GM12892 (cell line): ENCODE measurements at regions not wholly inside any gene's neighbourhood (a gene's known extent, or its start where the extent isn't known, plus 50 kb on each side); places are given as distances from the start of the nearest gene placed in this dataset.

Experiments
- POLR2A ChIP-seq: IDR thresholded peaks from 2 replicates; pipeline ENCODE4 v1.6.1; 2011; ENCODE audit warnings: low read depth, low read length, control low read depth
- TAF1 ChIP-seq: IDR thresholded peaks from 2 replicates; pipeline ENCODE4 v1.6.1; 2011; ENCODE audit warnings: low read depth, mild to moderate bottlenecking, control low read depth, low read length, borderline replicate concordance

DNA sequence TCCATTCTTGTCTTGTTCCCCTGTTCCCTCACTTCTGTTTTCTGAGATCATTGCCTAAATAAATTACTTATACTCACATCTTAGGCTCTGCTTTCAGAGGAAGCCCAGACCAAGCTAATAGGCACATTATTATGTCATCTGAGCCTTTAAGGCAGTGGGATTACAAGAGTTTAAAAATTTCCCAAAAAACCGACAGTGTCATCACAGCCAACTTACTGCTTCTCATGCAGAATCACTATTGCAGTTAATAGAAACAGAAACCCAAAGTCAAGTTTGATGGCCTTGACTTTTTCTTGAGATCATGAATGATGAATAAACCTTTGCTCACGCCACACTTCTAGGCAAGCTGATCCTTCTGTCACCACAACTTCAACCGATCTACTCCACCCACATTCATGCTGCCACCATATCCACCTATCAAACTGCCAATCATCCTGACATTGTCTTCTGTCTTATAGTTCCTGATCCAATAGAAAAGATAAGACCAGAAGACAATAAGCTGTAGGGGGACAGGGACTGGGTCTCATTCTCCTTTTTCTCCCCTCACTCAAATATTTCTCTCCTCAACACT is 142.7 kb upstream of the CREB1 start:
- no peak for TF ChIP-seq TAF1
- no peak for TF ChIP-seq POLR2A
